ENCODE measurements at regions not wholly inside any gene's neighbourhood (a gene's known extent, or its start where the extent isn't known, plus 50 kb on each side); places are given as distances from the start of the nearest gene placed in this dataset.

DNA sequence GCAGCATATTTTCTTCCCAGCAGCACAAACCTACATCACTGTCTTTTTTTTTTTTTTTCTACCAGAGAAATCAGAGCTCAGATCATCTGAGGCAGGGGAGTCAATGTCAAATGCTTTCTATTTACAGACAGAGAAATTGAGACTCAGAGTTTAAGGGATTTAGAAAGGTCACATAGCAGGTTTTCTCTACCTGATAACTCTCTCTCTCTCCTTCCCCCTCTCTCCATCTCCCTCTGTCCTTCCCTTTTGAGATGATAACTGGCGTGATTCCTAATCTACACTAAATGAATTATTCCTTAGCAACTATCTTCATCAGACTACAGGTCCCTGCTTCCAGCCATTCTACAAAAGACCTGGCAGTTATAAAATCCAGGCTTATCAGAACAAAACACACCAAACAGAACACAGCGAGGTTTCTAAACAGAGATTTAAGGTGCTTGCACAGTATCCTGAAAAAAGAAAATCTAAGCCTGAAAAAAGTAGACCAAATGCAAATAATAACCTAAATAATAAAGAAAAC, 161.6 kb upstream of the PKDCC start:
- no peak for DNase-seq (ENCODE audit: low spot score)

DNA sequence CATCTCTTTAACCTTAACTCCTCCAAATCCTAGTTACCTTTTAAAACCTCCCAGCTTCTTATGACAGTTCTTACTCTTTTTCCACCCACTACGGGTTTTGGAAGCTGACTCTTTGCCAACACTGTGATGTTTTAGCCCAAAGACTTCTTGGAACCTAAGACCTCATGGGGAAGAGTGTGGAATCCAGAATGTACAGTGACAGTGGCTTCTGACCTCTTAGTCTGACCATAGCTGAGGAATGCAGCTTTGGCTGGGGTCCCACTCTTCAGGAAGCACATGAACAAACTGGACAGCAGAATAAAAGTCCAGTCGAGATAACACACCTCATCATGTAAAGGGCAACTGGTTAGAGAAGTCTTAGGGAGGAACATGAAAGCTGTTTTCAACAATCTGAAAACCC, 161.1 kb upstream of the PKDCC start:
- no peak for DNase-seq (ENCODE audit: low spot score)

DNA sequence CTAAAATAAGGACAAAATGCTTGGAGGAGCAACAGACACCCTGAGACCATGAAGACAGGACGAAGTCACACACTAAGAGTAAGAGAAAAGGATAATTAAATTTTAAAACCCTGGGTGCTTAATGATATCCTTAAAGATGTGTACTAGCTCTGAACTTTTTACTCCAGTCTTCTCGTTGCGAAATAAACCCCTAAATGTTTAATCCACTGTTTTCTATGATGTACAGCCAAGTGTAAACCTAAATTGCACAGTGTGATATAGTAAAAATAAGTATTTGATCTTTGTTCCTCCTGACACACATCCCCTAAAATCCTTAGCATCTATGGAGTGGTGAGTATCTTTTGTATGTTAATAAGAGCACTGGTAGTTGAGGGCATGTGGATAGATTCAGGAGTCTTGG, 157.5 kb upstream of the PKDCC start:
- no peak for DNase-seq (ENCODE audit: low spot score)

DNA sequence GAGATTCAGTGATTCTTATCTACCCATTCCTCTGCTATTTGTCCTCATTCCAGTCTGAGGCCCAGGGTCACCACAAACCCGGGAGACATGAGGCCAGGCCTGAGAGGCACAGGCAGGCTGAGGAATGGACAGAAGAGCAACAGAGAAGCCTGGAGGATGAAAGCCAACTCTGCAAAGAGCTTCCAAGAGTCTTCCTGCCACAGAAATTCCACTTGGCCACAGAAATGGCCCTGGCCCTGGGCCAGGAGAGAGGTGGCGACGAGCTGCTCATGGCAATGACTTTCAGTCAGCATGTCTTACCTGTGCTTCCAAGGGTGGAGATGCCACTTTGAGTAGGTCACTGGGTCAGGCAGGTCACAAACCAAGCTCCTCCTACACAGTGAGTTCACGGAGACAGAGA, 155.3 kb upstream of the PKDCC start:
- DNase-seq (ENCODE audit: low spot score), result no peak

DNA sequence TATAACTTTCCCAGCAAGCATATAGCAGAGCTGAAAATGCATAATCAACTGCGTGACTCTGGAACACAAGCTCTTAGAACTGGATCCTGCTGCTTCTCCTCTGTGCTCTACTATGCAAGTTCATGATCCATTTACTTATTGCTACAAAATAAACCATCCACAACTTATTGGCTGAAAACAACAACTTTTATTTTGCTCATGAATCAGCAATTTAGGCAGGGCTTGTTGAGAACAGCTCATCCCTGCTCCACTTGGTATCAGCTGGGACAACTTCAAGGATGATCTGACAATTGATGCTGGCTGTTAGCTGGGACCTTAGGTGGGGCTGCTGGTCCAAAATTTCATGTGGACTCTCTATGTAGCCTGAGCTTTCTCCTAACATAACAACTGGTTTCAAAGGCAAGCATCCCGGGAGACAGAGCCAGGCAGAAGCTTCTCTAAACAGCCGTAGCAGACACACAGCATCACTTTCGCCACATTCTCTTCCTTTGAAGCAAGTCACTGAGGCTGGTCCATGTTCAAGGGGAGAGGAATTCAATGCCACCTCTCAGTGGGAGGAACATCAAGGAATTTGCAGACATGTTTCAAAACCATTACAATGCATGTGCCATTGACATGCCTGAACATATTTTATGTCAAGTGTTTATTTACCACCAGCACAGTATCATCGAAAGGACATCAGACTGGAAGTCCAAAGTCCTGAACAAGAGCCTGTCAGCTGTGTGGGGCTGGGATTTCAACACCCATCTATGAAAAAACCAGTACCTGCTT, 153.1 kb upstream of the PKDCC start:
- DNase-seq (ENCODE audit: low spot score), result no peak

DNA sequence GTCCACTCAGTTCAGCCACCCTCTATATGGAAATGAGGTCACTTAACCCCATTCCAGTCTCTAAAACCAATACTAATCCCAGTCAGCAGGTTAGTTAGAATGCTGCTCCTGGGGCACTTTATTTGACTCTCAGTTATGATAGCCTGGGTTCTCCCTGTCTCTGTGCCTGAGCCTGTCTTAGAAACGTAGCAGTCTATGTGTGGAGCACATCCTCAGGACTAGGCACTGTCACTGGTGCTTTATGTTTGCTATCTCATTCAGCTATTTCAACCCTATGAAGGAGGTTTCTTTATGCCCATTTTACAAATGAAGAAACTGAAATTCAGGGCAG, 152.5 kb upstream of the PKDCC start:
- DNase-seq (ENCODE audit: low spot score), result no peak

DNA sequence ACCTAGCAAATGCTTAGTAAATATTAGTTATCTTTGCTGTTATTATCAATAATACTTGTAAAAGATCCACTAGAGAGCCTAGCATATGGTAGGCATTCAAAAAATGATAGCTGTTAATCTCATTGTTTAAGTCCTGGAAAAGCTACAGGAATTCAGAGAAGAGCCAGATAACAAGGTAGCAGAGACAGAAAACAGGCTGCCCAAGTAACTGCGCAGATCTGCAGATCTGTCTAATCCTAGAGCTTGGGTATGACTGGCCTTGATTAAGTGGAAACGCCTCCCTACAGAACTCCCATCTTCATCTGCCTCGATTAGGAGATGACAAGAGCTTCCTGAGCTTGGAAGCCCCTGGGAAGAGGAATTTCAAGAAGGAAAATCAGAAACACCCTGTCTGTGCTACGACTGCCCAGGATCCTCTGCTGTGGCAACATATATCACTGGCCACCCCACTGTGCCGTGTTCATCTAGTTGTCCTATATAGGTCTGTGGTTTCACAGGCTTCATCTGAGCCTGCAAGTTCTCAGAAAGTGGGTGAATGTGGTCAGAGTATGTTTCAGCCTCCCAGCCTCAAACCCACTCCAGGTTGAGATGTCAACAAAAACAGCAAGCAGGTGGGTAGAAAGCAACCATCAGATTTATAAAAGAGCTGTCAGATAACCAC, 151.5 kb upstream of the PKDCC start:
- DNase-seq (ENCODE audit: low spot score), result no peak

DNA sequence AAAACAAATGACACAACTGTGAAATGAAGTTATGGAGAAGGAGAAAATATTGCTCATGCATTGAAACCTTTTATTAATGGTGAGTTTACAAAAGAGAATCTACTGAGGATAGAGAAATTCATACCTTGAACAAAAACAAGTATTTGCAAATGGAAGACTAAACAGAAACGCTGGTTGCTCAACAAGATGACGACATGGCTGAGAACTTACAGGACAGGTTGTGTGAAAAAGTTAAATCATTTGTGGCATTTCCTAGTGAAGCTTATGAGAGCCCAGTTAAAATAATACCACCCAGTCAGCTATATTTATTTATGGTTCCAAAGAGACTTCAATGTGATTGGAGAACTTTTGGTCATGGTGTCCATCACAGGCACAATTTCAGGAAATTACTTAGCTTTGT, 148.6 kb upstream of the PKDCC start:
- DNase-seq (ENCODE audit: low spot score), result no peak

DNA sequence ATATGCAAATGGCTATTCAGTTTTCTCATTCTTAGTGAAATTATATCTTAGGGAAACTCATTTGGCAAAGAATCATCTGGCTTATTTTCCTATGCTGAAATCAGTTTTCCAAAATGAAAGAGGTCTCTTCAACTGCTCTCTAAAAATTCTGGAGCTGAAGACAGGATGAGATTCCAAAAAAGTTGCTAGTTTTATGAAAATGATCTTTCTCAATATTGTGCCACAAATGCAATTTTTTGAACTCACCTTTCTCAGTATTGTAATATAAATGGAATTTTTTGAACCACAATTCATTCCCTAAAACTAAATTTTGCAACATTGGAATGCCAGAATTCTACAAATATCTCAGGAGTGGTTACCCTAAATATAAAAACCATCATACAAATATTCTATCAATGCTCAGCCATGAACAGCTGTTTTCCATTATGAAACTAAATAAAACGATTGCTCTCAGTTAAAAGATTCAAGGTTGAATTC, 147.7 kb upstream of the PKDCC start:
- DNase-seq (ENCODE audit: low spot score), result no peak

DNA sequence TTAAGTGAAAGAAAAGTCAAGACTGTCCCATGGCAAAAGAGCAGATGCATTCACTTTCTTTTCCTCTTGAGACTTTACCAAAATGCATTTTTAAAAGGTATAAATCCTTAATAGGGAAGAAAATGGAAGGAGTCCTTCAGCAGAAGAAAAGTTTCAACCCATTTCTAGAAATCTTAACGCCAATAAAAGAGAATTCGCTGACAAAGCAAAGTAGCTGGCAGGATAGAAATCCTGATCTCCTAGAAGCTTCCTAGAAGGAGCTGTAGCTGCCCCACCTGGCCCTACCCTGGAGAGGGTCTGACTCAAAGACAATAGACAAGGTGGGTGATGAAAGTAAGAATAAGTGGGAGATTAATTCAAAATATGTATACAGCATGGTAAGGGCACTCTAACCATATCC, 144.9 kb upstream of the PKDCC start:
- no peak for DNase-seq (ENCODE audit: low spot score)

DNA sequence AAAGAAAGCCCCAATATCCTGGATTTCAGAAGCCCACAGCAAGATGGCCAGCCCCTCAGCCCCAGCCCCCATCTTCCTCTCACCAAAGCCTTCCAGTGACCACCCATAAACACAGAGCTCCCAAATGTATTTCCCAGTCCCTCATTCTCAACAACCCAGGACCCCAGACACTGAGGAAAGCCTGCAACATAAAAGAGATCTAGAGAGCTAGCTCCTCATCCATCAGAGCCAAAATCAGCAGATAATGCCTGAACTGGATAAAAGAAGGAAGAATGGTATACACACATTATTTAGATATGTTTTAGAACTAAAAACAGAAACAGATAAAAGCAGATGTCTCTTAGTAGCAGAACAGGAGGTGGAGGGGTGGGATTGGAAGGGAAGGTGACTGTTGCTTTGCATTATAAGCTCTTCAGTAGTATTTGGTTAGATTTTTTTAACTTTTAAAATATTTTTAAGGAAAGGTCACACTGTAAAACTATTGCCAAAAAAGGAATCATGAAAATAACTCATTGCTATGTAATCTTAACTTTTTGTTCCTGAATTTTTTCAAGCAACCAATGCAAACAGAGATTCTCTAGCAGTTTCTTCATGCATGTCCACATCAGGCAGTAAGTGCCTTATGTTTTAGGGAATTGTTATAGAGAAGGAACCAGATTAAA, 144.2 kb upstream of the PKDCC start:
- DNase-seq (ENCODE audit: low spot score), result no peak

DNA sequence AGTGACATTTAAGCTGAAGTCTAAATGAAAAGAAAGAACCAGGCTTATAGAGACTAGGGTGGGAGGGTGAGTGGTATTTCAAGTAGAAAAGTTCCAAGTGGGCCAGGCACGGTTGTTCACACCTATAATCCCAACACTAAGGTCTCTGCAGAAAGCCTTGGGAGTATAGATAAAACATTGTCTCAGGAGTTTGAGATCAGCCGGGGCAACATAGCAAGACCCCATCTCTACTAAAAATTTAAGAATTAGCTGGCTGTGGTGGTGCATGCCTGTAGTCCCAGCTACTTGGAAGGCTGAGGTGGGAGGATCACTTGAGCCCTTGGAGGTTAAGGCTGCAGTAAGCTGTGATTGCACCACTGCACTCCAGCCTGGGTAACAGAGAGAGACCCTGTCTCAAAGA, 143.4 kb upstream of the PKDCC start:
- no peak for DNase-seq (ENCODE audit: low spot score)

DNA sequence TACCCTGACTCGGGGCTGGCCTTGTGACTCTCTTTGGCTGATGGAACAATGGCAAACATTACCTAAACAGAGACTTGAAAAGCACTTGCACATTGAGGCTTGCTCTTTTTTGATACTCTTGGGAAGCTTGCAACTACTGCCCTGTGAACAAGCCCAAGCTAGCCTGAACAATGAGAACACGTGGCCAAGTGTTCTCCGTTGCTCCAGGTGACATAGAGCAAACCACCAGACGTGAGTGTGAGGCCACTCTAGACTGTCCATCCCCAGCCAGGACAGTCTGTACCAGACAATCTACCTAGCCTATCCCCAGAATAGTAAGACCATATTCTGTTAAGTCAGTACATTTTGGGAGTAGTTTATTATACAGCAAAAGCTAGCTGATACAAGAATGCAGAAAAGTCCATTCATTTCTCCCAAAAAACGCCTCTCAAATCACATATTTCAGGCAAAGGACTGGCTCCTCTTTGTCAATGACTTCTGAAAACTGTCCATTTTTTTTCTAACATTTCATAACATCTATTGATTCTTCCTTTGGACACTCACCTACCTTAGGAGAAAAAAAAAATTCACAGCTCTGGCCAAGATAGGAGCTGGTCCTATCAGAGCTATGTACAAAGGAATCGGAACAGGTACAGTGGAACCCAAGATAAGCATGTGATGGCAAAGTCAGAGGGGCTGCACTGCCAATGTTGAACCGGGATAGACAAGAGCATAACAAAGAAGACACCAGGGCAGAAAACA, 142.1 kb upstream of the PKDCC start:
- no peak for DNase-seq (ENCODE audit: low spot score)

DNA sequence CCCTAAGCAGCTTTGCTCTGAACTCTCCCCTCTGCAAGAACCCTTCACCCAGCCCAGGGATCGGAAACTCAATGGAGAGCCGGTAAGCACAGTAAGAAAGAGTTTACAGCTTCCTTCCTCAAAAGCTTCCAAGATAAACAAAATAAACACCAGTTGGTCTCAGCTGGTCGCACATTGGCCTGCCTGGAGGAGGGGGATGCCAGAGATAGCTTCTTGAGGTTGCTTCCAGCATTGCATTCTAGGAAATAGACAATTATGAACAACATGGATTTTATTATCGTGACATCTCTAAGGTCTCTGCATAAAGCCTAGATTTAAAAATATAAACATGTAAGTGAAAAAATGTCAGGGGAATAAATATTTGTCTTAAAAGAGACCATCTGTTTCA, 141.5 kb upstream of the PKDCC start:
- no peak for DNase-seq (ENCODE audit: low spot score)

DNA sequence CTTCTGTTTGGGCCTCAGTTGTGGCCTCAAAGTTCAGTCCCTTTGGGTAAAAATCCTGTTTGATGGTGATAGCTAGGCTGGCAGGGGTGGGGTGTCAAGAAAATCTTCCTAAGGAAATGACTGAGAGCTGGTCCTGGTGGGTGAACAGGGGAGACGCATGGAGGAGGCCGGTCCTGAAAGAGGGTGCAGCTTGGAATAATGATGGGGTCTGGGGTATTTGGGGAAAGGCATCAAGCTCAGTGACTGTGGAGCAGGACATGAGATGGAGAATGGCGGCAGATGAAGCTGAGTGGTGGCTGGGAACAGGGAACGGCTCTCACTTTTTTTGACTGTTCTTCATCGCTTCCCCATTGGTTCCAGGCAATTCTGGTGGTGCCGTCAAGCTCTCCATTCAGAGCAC, 140.7 kb upstream of the PKDCC start:
- DNase-seq (ENCODE audit: low spot score), result no peak

DNA sequence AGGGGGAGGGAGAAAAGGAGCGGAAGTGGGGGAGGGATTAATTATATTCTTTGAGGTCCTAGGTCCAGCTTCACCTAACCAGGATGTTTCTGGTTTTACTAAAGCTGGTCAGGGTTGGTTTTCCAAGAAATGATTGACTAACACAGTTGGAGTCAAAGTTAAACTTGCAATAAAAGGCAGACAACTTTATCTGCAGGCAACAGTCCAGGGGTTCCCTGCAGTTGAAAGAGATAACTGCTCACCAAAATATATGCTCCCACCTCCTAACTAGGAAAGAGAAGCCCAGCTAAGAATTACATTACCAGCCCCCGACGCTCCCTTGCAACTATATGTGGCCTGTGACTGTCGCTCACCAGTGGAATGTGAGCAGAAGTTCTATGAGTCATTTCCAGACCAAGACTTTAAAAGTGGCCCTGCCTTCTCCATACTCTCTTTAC, 140.0 kb upstream of the PKDCC start:
- DNase-seq (ENCODE audit: low spot score), result no peak

DNA sequence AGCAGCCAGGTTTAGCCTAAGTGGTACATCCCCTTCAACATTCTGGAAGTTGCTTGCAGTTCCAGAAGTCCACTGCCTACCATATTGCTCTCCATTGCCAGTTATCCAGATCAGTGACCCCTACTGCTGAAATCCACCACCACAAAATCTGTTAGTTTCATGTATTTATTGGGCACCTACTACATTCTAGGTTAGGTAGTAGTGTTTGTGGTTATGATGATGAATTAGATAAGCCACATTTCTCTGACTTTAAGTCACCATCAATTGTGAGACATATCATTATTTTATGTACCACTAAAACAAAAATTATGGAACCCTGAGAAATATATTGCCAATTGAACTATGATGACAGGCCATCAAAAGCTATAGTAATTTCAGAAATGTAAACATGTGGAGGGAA, 139.5 kb upstream of the PKDCC start:
- DNase-seq (ENCODE audit: low spot score), result no peak

DNA sequence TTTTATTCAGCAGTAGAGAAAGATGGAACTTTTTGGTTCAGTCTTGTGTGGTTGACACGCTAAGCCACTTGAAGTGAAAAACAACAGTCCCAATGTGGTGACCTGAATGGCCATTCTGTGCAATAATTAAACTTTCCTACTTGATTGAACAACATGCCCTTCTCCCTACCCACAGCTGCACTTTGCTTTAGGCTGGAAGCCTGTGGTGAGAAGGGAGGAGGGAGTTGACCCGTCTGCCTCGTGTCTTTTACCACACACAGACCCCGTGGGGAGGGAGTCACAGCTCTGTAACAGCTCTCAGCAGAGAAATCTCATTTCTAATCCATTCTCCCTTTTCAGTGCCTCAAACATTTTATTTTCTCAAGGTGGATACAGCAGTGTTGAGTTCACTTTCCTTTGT, 138.2 kb upstream of the PKDCC start:
- no peak for DNase-seq (ENCODE audit: low spot score)

DNA sequence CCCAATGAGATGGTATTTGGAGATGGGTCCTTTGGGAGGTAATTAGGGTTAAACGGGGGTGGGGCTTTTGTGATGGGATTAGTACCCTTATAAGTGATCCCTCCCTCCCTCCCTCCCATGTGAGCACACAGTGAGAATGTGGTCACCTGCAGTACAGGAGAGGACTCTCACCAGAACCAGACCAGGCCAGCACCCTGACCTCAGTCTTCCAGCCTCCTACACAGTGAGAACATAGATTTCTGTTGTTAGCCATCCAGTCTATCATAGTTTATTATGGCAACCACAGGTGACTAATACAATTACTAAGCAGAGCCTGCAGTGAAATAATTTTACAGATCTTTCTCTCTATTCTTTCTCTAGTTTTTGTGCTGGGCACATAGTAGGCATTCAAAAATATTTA, 137.7 kb upstream of the PKDCC start:
- no peak for DNase-seq (ENCODE audit: low spot score)

DNA sequence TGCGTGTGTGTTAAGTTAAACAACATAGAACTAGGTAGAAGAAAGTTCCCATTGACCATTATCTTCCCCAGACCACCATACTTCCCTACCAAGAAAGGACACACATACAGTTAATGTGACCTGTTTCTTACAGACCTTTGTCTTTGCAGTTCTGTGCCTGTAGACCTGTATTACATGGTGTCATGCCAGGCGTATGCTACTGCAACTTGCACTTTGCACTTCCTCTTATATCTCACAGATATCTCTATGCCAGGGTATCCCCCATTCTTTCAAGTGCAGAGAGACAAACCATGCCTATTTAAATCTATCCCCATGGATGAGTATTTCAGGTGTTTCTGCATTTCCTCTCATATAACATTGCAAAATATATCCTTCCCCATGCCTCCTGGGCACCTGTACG, 136.8 kb upstream of the PKDCC start:
- no peak for DNase-seq (ENCODE audit: low spot score)

DNA sequence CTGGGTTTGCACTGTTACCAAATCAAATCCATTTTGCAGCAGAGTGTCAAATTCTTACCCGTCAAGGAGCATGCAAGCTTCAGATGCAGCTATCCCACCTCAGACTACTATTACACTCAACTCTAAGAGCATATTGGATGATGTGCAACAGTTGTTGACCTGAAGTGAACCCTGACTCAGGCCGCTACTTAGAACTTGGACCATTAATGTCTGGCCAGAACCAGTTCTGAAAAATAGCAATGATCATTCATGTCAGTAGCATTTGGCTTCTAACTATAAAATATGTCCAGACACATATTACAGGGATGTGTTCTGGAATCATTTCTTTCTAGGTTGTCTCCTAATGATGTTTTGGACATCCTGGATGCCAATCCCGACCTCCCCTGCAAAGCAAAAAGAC, 135.5 kb upstream of the PKDCC start:
- DNase-seq (ENCODE audit: low spot score), result no peak

DNA sequence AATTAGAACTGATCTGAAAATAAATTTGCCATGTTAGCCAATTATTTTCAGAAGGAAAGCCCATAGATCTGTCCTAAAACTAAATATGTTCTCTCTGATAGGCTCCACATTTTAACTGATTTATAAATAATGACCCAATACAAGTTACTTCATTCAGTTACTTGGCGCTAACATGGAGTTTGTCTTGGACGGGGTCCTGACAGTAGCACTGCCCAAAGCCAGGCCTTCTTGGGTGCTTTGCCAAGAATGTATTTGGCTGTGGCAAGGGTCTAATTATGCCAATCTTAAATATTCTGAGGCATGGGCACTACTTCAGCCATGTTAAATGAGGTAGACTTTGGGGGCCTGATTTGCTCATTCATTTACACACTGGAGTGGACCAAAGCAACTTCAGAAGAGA, 135.0 kb upstream of the PKDCC start:
- no peak for DNase-seq (ENCODE audit: low spot score)

DNA sequence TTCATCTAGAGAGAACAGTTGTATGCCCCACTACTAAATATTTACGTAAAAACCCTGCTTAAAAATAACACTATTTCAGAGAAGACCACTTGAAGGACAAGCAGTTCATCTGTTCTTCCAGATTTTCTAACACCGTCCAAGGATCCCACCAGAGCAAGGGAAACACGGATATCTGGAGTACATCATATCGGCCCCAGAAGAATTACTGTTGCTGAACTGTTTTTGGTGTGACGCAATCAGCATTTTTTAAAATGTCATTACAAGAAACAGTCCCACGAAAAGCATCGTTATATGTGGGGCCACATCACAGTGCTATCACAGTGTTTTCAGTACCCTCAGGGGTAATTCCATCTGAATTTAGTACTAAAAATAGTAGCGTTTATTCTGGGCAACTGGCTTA, 134.5 kb upstream of the PKDCC start:
- no peak for DNase-seq (ENCODE audit: low spot score)

Data from D341Med (cell line).